Activated CD4-positive, alpha-beta T cell treated with anti-CD3 and anti-CD28 coated beads, Interleukin-2, amount 50 U/mL, for 24 hours (primary cell): ENCODE measurements at regions not wholly inside any gene's neighbourhood (a gene's known extent, or its start where the extent isn't known, plus 50 kb on each side); places are given as distances from the start of the nearest gene placed in this dataset.

Experiments
- DNase-seq, 2 donors: peaks; one replicate each; pipeline ENCODE4 v3.0.0-alpha.2; 2020; ENCODE audit warnings: low read depth in 1 of 2, low spot score in 1 of 2

GRCh38 chr3:31412832-31413231 lies 119.9 kb upstream of the STT3B start:
- DNase-seq, result no peak

- DNase-seq, result no peak
Measured at GRCh38 chr3:31413515-31413914, 119.2 kb upstream of the STT3B start.

GRCh38 chr3:31416980-31417379 lies 115.7 kb upstream of the STT3B start:
- no peak for DNase-seq

- DNase-seq, result no peak
Measured at GRCh38 chr3:31417486-31417885, 115.2 kb upstream of the STT3B start.

- DNase-seq, result no peak
Measured at GRCh38 chr3:31420311-31420710, 112.4 kb upstream of the STT3B start.

GRCh38 chr3:31421314-31422048 lies 111.2 kb upstream of the STT3B start:
- DNase-seq, result no peak

GRCh38 chr3:31422237-31422636 lies 110.5 kb upstream of the STT3B start:
- no peak for DNase-seq

GRCh38 chr3:31423482-31423881 lies 109.2 kb upstream of the STT3B start:
- DNase-seq, result no peak

GRCh38 chr3:31425401-31425800 lies 107.3 kb upstream of the STT3B start:
- DNase-seq, result no peak

GRCh38 chr3:31427623-31428022 lies 105.1 kb upstream of the STT3B start:
- no peak for DNase-seq

GRCh38 chr3:31431321-31431720 lies 101.4 kb upstream of the STT3B start:
- DNase-seq, result no peak

- DNase-seq, result no peak
Measured at GRCh38 chr3:31432897-31433678, 99.6 kb upstream of the STT3B start.

- no peak for DNase-seq
Measured at GRCh38 chr3:31433679-31433992, 99.1 kb upstream of the STT3B start.

- no peak for DNase-seq
Measured at GRCh38 chr3:31434819-31435218, 97.9 kb upstream of the STT3B start.

- no peak for DNase-seq
Measured at GRCh38 chr3:31436830-31437229, 95.9 kb upstream of the STT3B start.

- DNase-seq, result no peak
Measured at GRCh38 chr3:31438742-31439141, 94.0 kb upstream of the STT3B start.

- no peak for DNase-seq
Measured at GRCh38 chr3:31439890-31440750, 92.6 kb upstream of the STT3B start.

GRCh38 chr3:31440878-31441277 lies 91.8 kb upstream of the STT3B start:
- DNase-seq, result no peak

GRCh38 chr3:31442755-31443154 lies 90.0 kb upstream of the STT3B start:
- DNase-seq, result no peak

GRCh38 chr3:31444220-31445142 lies 88.2 kb upstream of the STT3B start:
- no peak for DNase-seq

GRCh38 chr3:31445701-31446100 lies 87.0 kb upstream of the STT3B start:
- no peak for DNase-seq
